H1 (cell line): ENCODE measurements at regions not wholly inside any gene's neighbourhood (a gene's known extent, or its start where the extent isn't known, plus 50 kb on each side); places are given as distances from the start of the nearest gene placed in this dataset.

Source experiments
- EGR1 ChIP-seq: IDR thresholded peaks from 2 replicates; pipeline ENCODE4 v1.6.1; 2011; ENCODE audit warnings: low read depth, low read length, borderline replicate concordance
- SIN3A ChIP-seq, 2 experiments: IDR thresholded peaks in 1 of 2; conservative IDR thresholded peaks in 1 of 2; 2 replicates each; pipeline ENCODE4 v1.6.1; 2011 to 2012; ENCODE audit warnings: low read length in 2 of 2, improper control_type of control experiment in 1 of 2, low read depth in 1 of 2, mild to moderate bottlenecking in 1 of 2
- SUZ12 ChIP-seq: fragments of 200-600 bp; sonication (generic); IDR thresholded peaks from 2 replicates; pipeline ENCODE4 v1.6.1; 2012; ENCODE audit warnings: mild to moderate bottlenecking, inconsistent platforms, low read length, moderate library complexity, mixed read lengths
- TAF7 ChIP-seq: optimal IDR thresholded peaks from 2 replicates; pipeline ENCODE3; 2011; ENCODE audit warnings: low read depth, mild to moderate bottlenecking, inconsistent platforms, low read length, moderate library complexity, borderline replicate concordance
- TEAD4 ChIP-seq: IDR thresholded peaks from 2 replicates; pipeline ENCODE4 v1.6.1; 2012; ENCODE audit warnings: low read depth, low read length, inconsistent platforms, mixed read lengths

DNA sequence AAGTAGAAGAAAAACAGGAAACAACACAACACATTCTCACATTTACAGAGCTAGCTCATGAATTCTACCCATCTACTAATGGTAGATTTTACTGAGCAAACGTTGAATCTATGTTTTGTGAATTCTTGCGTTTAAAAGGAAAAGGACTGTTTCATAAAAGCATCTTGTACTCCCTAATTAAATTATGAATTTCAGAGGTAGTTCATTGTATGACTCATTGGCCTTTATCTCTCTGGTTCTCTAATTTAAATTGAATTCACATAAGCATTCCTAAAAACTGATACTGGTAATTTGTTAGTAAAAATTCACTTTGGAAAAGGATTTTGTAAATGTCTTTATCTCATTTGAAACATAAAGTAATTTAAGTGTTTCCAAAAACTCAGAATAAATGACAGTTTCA lies 687.3 kb downstream of the BRINP3 start (continued):
- TF ChIP-seq SUZ12 (no peak), TEAD4 (no peak), EGR1 (no peak), TAF7 (no peak), SIN3A (conservative IDR thresholded peaks at IDR 0.05 in 1 of 2, IDR thresholded peaks at IDR 0.05 in 1 of 2; ENCODE audit: low read depth in 1 of 2, low read length in 2 of 2) (no peak)
